HG03039 (cell line): ENCODE measurements at regions not wholly inside any gene's neighbourhood (a gene's known extent, or its start where the extent isn't known, plus 50 kb on each side); places are given as distances from the start of the nearest gene placed in this dataset.
A peak's percentile ranks its signal among the peaks of the same experiment; 100 is the strongest.

Source experiments
- ATAC-seq: cut with Tn5 transposase; IDR thresholded peaks from one replicate; pipeline ENCODE4 v1.9.1; 2021; ENCODE audit warnings: mild to moderate bottlenecking, moderate library complexity; ENCODE audit not compliant: unreplicated experiment

GRCh38 chr4:104763554-104764222 is 269.0 kb upstream of the CXXC4 start:
- ATAC-seq: no peak

- ATAC-seq: no peak
Measured at GRCh38 chr4:104766676-104767075, 272.0 kb upstream of the CXXC4 start.

- ATAC-seq: peak; percentile 71
Measured at GRCh38 chr4:104772849-104773248, 278.2 kb upstream of the CXXC4 start.

GRCh38 chr4:104795264-104795939 is 300.7 kb upstream of the CXXC4 start:
- no peak for ATAC-seq

- ATAC-seq: no peak
Measured at GRCh38 chr4:104811727-104812126, 317.0 kb upstream of the CXXC4 start.

GRCh38 chr4:104815665-104816064 is 321.0 kb upstream of the CXXC4 start:
- no peak for ATAC-seq

GRCh38 chr4:104818579-104818978 is 323.9 kb upstream of the CXXC4 start:
- no peak for ATAC-seq

- ATAC-seq: no peak
Measured at GRCh38 chr4:104826171-104826570, 320.5 kb upstream of the TET2 start.

GRCh38 chr4:104829761-104830160 is 316.9 kb upstream of the TET2 start:
- no peak for ATAC-seq

GRCh38 chr4:104848597-104849225 is 298.0 kb upstream of the TET2 start:
- ATAC-seq: no peak

GRCh38 chr4:104859601-104860237 is 287.0 kb upstream of the TET2 start:
- ATAC-seq: no peak

GRCh38 chr4:104860238-104861123 is 286.2 kb upstream of the TET2 start:
- peak; percentile 89 for ATAC-seq

- ATAC-seq: no peak
Measured at GRCh38 chr4:104866809-104867208, 279.9 kb upstream of the TET2 start.

- peak; percentile 31 for ATAC-seq
Measured at GRCh38 chr4:104868533-104868932, 278.1 kb upstream of the TET2 start.

GRCh38 chr4:104868958-104869357 is 277.7 kb upstream of the TET2 start:
- peak; percentile 93 for ATAC-seq

- no peak for ATAC-seq
Measured at GRCh38 chr4:104869831-104870230, 276.8 kb upstream of the TET2 start.

GRCh38 chr4:104870495-104871233 is 276.0 kb upstream of the TET2 start:
- ATAC-seq: no peak

GRCh38 chr4:104878936-104879335 is 267.7 kb upstream of the TET2 start:
- no peak for ATAC-seq

- ATAC-seq: peak; percentile 59
Measured at GRCh38 chr4:104879367-104879766, 267.3 kb upstream of the TET2 start.

GRCh38 chr4:104879854-104880253 is 266.8 kb upstream of the TET2 start:
- no peak for ATAC-seq
